ENCODE measurements at regions not wholly inside any gene's neighbourhood (a gene's known extent, or its start where the extent isn't known, plus 50 kb on each side); places are given as distances from the start of the nearest gene placed in this dataset.

GRCh38 chr16:8430401-8430800, 159.9 kb downstream of the TMEM114 start:
- H3K4me1 ChIP-seq (ENCODE audit: low read length): no peaks in the 10 kb centered on the region
- H3K9me2 ChIP-seq (replicated peaks; ENCODE audit: insufficient read depth, low read length): no peaks in the 10 kb centered on the region

GRCh38 chr16:8426569-8426968, 163.7 kb downstream of the TMEM114 start:
- Histone ChIP-seq H3K4me2 (ENCODE audit: low read depth, low read length) (no peak overlapping the region), H3K4me1 (ENCODE audit: low read length) (no peaks in the 10 kb centered on the region), H3K9me2 (replicated peaks; ENCODE audit: insufficient read depth, low read length) (no peaks in the 10 kb centered on the region), H4K20me1 (ENCODE audit: insufficient read depth, low read length) (no peaks in the 10 kb centered on the region), H2AFZ (ENCODE audit: low read length) (no peak overlapping the region), H3K27me3 (replicated peaks; ENCODE audit: insufficient read depth, low read length) (no peaks in the 10 kb centered on the region), H3K9ac (ENCODE audit: low read length) (no peak overlapping the region), H3K9me3 (replicated peaks; ENCODE audit: insufficient read depth, low read length) (no peaks in the 10 kb centered on the region), H3K79me2 (ENCODE audit: low read length) (no peaks in the 10 kb centered on the region), H3F3A (ENCODE audit: insufficient read depth, low read length) (no peaks in the 10 kb centered on the region), H3K4me3 (ENCODE audit: low read length) (no peak overlapping the region), H3K36me3 (replicated peaks; ENCODE audit: insufficient read depth, low read length) (no peaks in the 10 kb centered on the region), H3K27ac (ENCODE audit: low read length) (no peak overlapping the region)
- TF ChIP-seq, protein P1, sequence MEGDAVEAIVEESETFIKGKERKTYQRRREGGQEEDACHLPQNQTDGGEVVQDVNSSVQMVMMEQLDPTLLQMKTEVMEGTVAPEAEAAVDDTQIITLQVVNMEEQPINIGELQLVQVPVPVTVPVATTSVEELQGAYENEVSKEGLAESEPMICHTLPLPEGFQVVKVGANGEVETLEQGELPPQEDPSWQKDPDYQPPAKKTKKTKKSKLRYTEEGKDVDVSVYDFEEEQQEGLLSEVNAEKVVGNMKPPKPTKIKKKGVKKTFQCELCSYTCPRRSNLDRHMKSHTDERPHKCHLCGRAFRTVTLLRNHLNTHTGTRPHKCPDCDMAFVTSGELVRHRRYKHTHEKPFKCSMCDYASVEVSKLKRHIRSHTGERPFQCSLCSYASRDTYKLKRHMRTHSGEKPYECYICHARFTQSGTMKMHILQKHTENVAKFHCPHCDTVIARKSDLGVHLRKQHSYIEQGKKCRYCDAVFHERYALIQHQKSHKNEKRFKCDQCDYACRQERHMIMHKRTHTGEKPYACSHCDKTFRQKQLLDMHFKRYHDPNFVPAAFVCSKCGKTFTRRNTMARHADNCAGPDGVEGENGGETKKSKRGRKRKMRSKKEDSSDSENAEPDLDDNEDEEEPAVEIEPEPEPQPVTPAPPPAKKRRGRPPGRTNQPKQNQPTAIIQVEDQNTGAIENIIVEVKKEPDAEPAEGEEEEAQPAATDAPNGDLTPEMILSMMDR (IDR thresholded peaks at IDR 0.05; ENCODE audit: low read length): no peak
- TF ChIP-seq EZH2phosphoT487 (IDR thresholded peaks at IDR 0.05; ENCODE audit: low read length) (no peak), EZH2 (optimal IDR thresholded peaks at IDR 0.05; ENCODE audit: low read depth, low read length) (no peak)
- DNase-seq: no peak

More at GRCh38 chr16:8430401-8430800, 159.9 kb downstream of the TMEM114 start:
- Histone ChIP-seq H2AFZ (ENCODE audit: low read length) (no peak overlapping the region), H3K9ac (ENCODE audit: low read length) (no peak overlapping the region), H3K4me2 (ENCODE audit: low read depth, low read length) (no peak overlapping the region), H3F3A (ENCODE audit: insufficient read depth, low read length) (no peaks in the 10 kb centered on the region), H3K4me3 (ENCODE audit: low read length) (no peak overlapping the region), H3K27ac (ENCODE audit: low read length) (no peak overlapping the region), H3K27me3 (replicated peaks; ENCODE audit: insufficient read depth, low read length) (no peaks in the 10 kb centered on the region), H3K36me3 (replicated peaks; ENCODE audit: insufficient read depth, low read length) (no peaks in the 10 kb centered on the region), H3K9me3 (replicated peaks; ENCODE audit: insufficient read depth, low read length) (no peaks in the 10 kb centered on the region), H4K20me1 (ENCODE audit: insufficient read depth, low read length) (no peaks in the 10 kb centered on the region), H3K79me2 (ENCODE audit: low read length) (no peaks in the 10 kb centered on the region)
- TF ChIP-seq, protein P1 (IDR thresholded peaks at IDR 0.05; ENCODE audit: low read length): no peak
- TF ChIP-seq EZH2 (optimal IDR thresholded peaks at IDR 0.05; ENCODE audit: low read depth, low read length) (no peak), EZH2phosphoT487 (IDR thresholded peaks at IDR 0.05; ENCODE audit: low read length) (no peak)
- no peak for DNase-seq

- DNase-seq: no peak
- Histone ChIP-seq H3K9me2 (replicated peaks; ENCODE audit: insufficient read depth, low read length) (no peaks in the 10 kb centered on the region), H3K4me1 (ENCODE audit: low read length) (no peaks in the 10 kb centered on the region), H3K4me2 (ENCODE audit: low read depth, low read length) (no peak overlapping the region), H3K36me3 (replicated peaks; ENCODE audit: insufficient read depth, low read length) (no peaks in the 10 kb centered on the region), H3K4me3 (ENCODE audit: low read length) (no peak overlapping the region), H2AFZ (ENCODE audit: low read length) (no peak overlapping the region), H3K27me3 (replicated peaks; ENCODE audit: insufficient read depth, low read length) (no peaks in the 10 kb centered on the region), H3K79me2 (ENCODE audit: low read length) (no peaks in the 10 kb centered on the region), H3K27ac (ENCODE audit: low read length) (no peak overlapping the region), H3F3A (ENCODE audit: insufficient read depth, low read length) (no peaks in the 10 kb centered on the region), H4K20me1 (ENCODE audit: insufficient read depth, low read length) (no peaks in the 10 kb centered on the region), H3K9ac (ENCODE audit: low read length) (no peak overlapping the region), H3K9me3 (replicated peaks; ENCODE audit: insufficient read depth, low read length) (no peaks in the 10 kb centered on the region)
- no peak for TF ChIP-seq EZH2phosphoT487 (IDR thresholded peaks at IDR 0.05; ENCODE audit: low read length)
Measured at GRCh38 chr16:8417145-8417544, 173.2 kb downstream of the TMEM114 start.

GRCh38 chr16:8408855-8409567, 181.3 kb downstream of the TMEM114 start:
- no peaks in the 10 kb centered on the region for H3K79me2 ChIP-seq (ENCODE audit: low read length)
- no peak for DNase-seq
- no peaks in the 10 kb centered on the region for H3F3A ChIP-seq (ENCODE audit: insufficient read depth, low read length)
- TF ChIP-seq, protein P1 (IDR thresholded peaks at IDR 0.05; ENCODE audit: low read length): no peak
- TF ChIP-seq EZH2phosphoT487 (IDR thresholded peaks at IDR 0.05; ENCODE audit: low read length): no peak
- no peak for TF ChIP-seq EZH2 (optimal IDR thresholded peaks at IDR 0.05; ENCODE audit: low read depth, low read length)
- no peak overlapping the region for H3K9ac ChIP-seq (ENCODE audit: low read length)
- no peaks in the 10 kb centered on the region for H3K9me2 ChIP-seq (replicated peaks; ENCODE audit: insufficient read depth, low read length)
- no peak overlapping the region for H3K4me3 ChIP-seq (ENCODE audit: low read length)
- H3K27ac ChIP-seq (ENCODE audit: low read length): no peak overlapping the region
- no peaks in the 10 kb centered on the region for H3K27me3 ChIP-seq (replicated peaks; ENCODE audit: insufficient read depth, low read length)
- H3K4me1 ChIP-seq (ENCODE audit: low read length): no peaks in the 10 kb centered on the region
- no peaks in the 10 kb centered on the region for H4K20me1 ChIP-seq (ENCODE audit: insufficient read depth, low read length)
- no peak overlapping the region for H3K4me2 ChIP-seq (ENCODE audit: low read depth, low read length)
- H3K36me3 ChIP-seq (replicated peaks; ENCODE audit: insufficient read depth, low read length): no peaks in the 10 kb centered on the region
- no peaks in the 10 kb centered on the region for H3K9me3 ChIP-seq (replicated peaks; ENCODE audit: insufficient read depth, low read length)
- no peak overlapping the region for H2AFZ ChIP-seq (ENCODE audit: low read length)

All from MM.1S (cell line).